ENCODE measurements at regions not wholly inside any gene's neighbourhood (a gene's known extent, or its start where the extent isn't known, plus 50 kb on each side); places are given as distances from the start of the nearest gene placed in this dataset.

- H3K27me3 ChIP-seq (replicated peaks in 1 of 2; ENCODE audit: control insufficient read depth in 2 of 2, insufficient read depth in 2 of 2, low read length in 1 of 2), result no peaks in the 10 kb centered on the region
- no peak for ATAC-seq
- no peak overlapping the region for H3K4me3 ChIP-seq
- no peaks in the 10 kb centered on the region for H4K20me1 ChIP-seq (ENCODE audit: control insufficient read depth, insufficient read depth)
- no peaks in the 10 kb centered on the region; the same call in 2 of the 3 replicates for H3K9me3 ChIP-seq (replicated peaks; ENCODE audit: control insufficient read depth, insufficient read depth, low read length)
- no peaks in the 10 kb centered on the region for H3K36me3 ChIP-seq (ENCODE audit: control insufficient read depth in 2 of 2, insufficient read depth in 2 of 2, low read length in 1 of 2)
- no peaks in the 10 kb centered on the region for H3K79me2 ChIP-seq (ENCODE audit: control insufficient read depth, insufficient read depth, low read length)
- H2AFZ ChIP-seq (ENCODE audit: control insufficient read depth, low read depth, low read length), result no peak overlapping the region
- ChIA-PET SMC1A (ENCODE audit: uncharacterized antibody, unreplicated experiment) (interaction anchor here (0.6 to 1.1 kb wide), 2 partner anchors 10 to 85 kb away, joined by 3 read pairs; no protein-coding TSS in a partner anchor), RAD21 (ENCODE audit: unreplicated experiment) (no interaction called here), POLR2A (no interaction called here), CTCF (no interaction called here)
- no peak overlapping the region for H3K9ac ChIP-seq (ENCODE audit: control insufficient read depth, insufficient read depth, low read length)
- in situ Hi-C loops (cut with MboI) (no loop called here), intact Hi-C loops (cut with micrococcal nuclease; ENCODE audit: unreplicated experiment) (no loop called here)
- H3K27ac ChIP-seq (ENCODE audit: control insufficient read depth, insufficient read depth), result no peak overlapping the region
- no peak overlapping the region for H3K4me2 ChIP-seq (ENCODE audit: control insufficient read depth, insufficient read depth)
- FAIRE-seq, result no peak
- DNase-seq (ENCODE audit: low read depth, low spot score), result no peak
- TF ChIP-seq ZNF274 (IDR thresholded peaks at IDR 0.05; ENCODE audit: insufficient read depth, insufficient read length), result no peak
- TF ChIP-seq RCOR1 (conservative IDR thresholded peaks at IDR 0.05; ENCODE audit: low read depth, low read length), result no peak
- TF ChIP-seq POLR2AphosphoS5 (IDR thresholded peaks at IDR 0.05; ENCODE audit: low read length), result no peak
- no peak for TF ChIP-seq IKZF1 (conservative IDR thresholded peaks at IDR 0.05)
- no peak for TF ChIP-seq NR2C2 (IDR thresholded peaks at IDR 0.05; ENCODE audit: borderline replicate concordance, control insufficient read depth, insufficient read length, low read depth)
- H3K4me1 ChIP-seq (ENCODE audit: control insufficient read depth, insufficient read depth, low read length), result no peaks in the 10 kb centered on the region
- no TSS peak for BruUV-seq (replicated peaks)
Measured at GRCh38 chr13:69641773-69642172, 465.9 kb upstream of the ATXN8OS start.

- H3K9ac ChIP-seq (ENCODE audit: control insufficient read depth, insufficient read depth, low read length), result no peak overlapping the region
- POLR2A ChIA-PET, result no interaction called here
- no peaks in the 10 kb centered on the region for H3K79me2 ChIP-seq (ENCODE audit: control insufficient read depth, insufficient read depth, low read length)
- FAIRE-seq, result no peak
- intact Hi-C loops (cut with micrococcal nuclease; ENCODE audit: unreplicated experiment) (no loop called here), in situ Hi-C loops (cut with MboI) (no loop called here)
- CTCF ChIA-PET, result no interaction called here
- RAD21 ChIA-PET (ENCODE audit: unreplicated experiment), result no interaction called here
- no peak for ATAC-seq
- H4K20me1 ChIP-seq (ENCODE audit: control insufficient read depth, insufficient read depth), result no peaks in the 10 kb centered on the region
- no TSS peak for BruUV-seq (replicated peaks)
- no peaks in the 10 kb centered on the region for H3K9me3 ChIP-seq (replicated peaks; ENCODE audit: control insufficient read depth, insufficient read depth, low read length)
- no peak overlapping the region for H3K4me2 ChIP-seq (ENCODE audit: control insufficient read depth, insufficient read depth)
- H3K27ac ChIP-seq (ENCODE audit: control insufficient read depth, insufficient read depth), result no peak overlapping the region
- H3K36me3 ChIP-seq (ENCODE audit: control insufficient read depth in 2 of 2, insufficient read depth in 2 of 2, low read length in 1 of 2), result no peaks in the 10 kb centered on the region
- no peak overlapping the region for H2AFZ ChIP-seq (ENCODE audit: control insufficient read depth, low read depth, low read length)
- H3K4me3 ChIP-seq, result no peak overlapping the region
- SMC1A ChIA-PET (ENCODE audit: uncharacterized antibody, unreplicated experiment), result interaction anchor here (1.1 kb wide), 1 partner anchor 48 kb away, joined by 3 read pairs; no protein-coding TSS in a partner anchor
- H3K27me3 ChIP-seq (replicated peaks in 1 of 2; ENCODE audit: control insufficient read depth in 2 of 2, insufficient read depth in 2 of 2, low read length in 1 of 2), result no peaks in the 10 kb centered on the region
- 32% methylated on average over 1 of the region's 1 CpG for WGBS (ENCODE audit: insufficient coverage, insufficient replicate concordance, low lambda C conversion rate, missing lambda C conversion rate)
- no peaks in the 10 kb centered on the region for H3K4me1 ChIP-seq (ENCODE audit: control insufficient read depth, insufficient read depth, low read length)
- no peak for TF ChIP-seq HDAC6 (IDR thresholded peaks at IDR 0.05; ENCODE audit: unreplicated experiment)
- TF ChIP-seq, protein P1, sequence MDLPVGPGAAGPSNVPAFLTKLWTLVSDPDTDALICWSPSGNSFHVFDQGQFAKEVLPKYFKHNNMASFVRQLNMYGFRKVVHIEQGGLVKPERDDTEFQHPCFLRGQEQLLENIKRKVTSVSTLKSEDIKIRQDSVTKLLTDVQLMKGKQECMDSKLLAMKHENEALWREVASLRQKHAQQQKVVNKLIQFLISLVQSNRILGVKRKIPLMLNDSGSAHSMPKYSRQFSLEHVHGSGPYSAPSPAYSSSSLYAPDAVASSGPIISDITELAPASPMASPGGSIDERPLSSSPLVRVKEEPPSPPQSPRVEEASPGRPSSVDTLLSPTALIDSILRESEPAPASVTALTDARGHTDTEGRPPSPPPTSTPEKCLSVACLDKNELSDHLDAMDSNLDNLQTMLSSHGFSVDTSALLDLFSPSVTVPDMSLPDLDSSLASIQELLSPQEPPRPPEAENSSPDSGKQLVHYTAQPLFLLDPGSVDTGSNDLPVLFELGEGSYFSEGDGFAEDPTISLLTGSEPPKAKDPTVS (IDR thresholded peaks at IDR 0.05; ENCODE audit: low read depth, low read length), result no peak
- DNase-seq (ENCODE audit: low read depth, low spot score), result no peak
Measured at GRCh38 chr13:69633044-69633443, 474.6 kb upstream of the ATXN8OS start.
